ENCODE measurements at regions not wholly inside any gene's neighbourhood (a gene's known extent, or its start where the extent isn't known, plus 50 kb on each side); places are given as distances from the start of the nearest gene placed in this dataset.

GRCh38 chr5:52455920-52456319 is 331.8 kb upstream of the ITGA1 start:
- no peak for TF ChIP-seq GATA2 (IDR thresholded peaks at IDR 0.05; ENCODE audit: low read depth, low read length)
- no peak for TF ChIP-seq GATA3 (IDR thresholded peaks at IDR 0.05; ENCODE audit: low read depth, low read length)

All from SH-SY5Y (cell line).